PC-9 (cell line): ENCODE measurements at regions not wholly inside any gene's neighbourhood (a gene's known extent, or its start where the extent isn't known, plus 50 kb on each side); places are given as distances from the start of the nearest gene placed in this dataset.
A peak's percentile ranks its signal among the peaks of the same experiment; 100 is the strongest.

Experiments used
- BruUV-seq: library from RNA; stranded (reverse); fragments of 400-500 nt; replicated peaks from 2 replicates; lab custom pipeline; 2021; lab: Mats Ljungman, UMichigan
- CTCF ChIA-PET: fragments of 300-600 bp; sonication (Branson Sonifier 250); formaldehyde crosslinking; loops from one replicate; lab custom pipeline; 2022; ENCODE audit warnings: antibody characterized with exemption; lab: Charles Lee
- POLR2A ChIA-PET: fragments of 300-600 bp; sonication (Branson Sonifier 250); formaldehyde crosslinking; loops from one replicate; lab custom pipeline; 2022; ENCODE audit warnings: antibody characterized with exemption; ENCODE audit not compliant: unreplicated experiment; lab: Charles Lee
- DNase-seq, 2 experiments: peaks; one replicate each; pipeline versions ENCODE4 v3.0.0 to v3.0.0-alpha.2; 2015 to 2022; ENCODE audit warnings: mixed read lengths in 1 of 2
- H2AFZ ChIP-seq: fragments of 200-600 bp; sonication (generic); 2 replicates; pipeline ENCODE4 v1.8.1; 2017; ENCODE audit warnings: antibody characterized with exemption
- H3F3A ChIP-seq: fragments of 200-600 bp; sonication (generic); 2 replicates; pipeline ENCODE4 v1.8.1; 2017; ENCODE audit warnings: antibody characterized with exemption, mild to moderate bottlenecking, low read depth; ENCODE audit not compliant: insufficient read depth
- H3K27ac ChIP-seq: fragments of 200-600 bp; sonication (generic); 2 replicates; pipeline ENCODE4 v1.6.1; 2016; ENCODE audit warnings: mixed run types
- H3K27me3 ChIP-seq: fragments of 200-600 bp; sonication (generic); 2 replicates; pipeline ENCODE4 v1.6.1; 2016; ENCODE audit warnings: low read depth, mixed run types; ENCODE audit not compliant: insufficient read depth
- H3K36me3 ChIP-seq: fragments of 200-600 bp; sonication (generic); 2 replicates; pipeline ENCODE4 v1.6.1; 2016; ENCODE audit warnings: low read depth, mixed run types
- H3K4me1 ChIP-seq: fragments of 200-600 bp; sonication (generic); replicated peaks from 2 replicates; pipeline ENCODE4 v1.6.1; 2016; ENCODE audit warnings: mixed run types; ENCODE audit not compliant: insufficient read depth
- H3K4me2 ChIP-seq: fragments of 200-600 bp; sonication (generic); 2 replicates; pipeline ENCODE4 v1.6.1; 2017; ENCODE audit warnings: mixed run types
- H3K4me3 ChIP-seq: fragments of 200-600 bp; sonication (generic); 2 replicates; pipeline ENCODE4 v1.6.1; 2016; ENCODE audit warnings: mixed run types
- H3K79me2 ChIP-seq: fragments of 200-600 bp; sonication (generic); 2 replicates; pipeline ENCODE4 v1.6.1; 2017; ENCODE audit warnings: low read depth, mixed run types
- H3K9me2 ChIP-seq: fragments of 200-600 bp; sonication (generic); 2 replicates; pipeline ENCODE4 v1.8.1; 2017; ENCODE audit warnings: mild to moderate bottlenecking; ENCODE audit not compliant: insufficient read depth
- H3K9me3 ChIP-seq: fragments of 200-600 bp; sonication (generic); 2 replicates; pipeline ENCODE4 v1.8.1; 2016; ENCODE audit warnings: low read depth; ENCODE audit not compliant: insufficient read depth
- H4K20me1 ChIP-seq: fragments of 200-600 bp; sonication (generic); 2 replicates; pipeline ENCODE4 v1.8.1; 2017; ENCODE audit not compliant: insufficient read depth
- EZH2 ChIP-seq: fragments of 200-600 bp; sonication (generic); IDR thresholded peaks from 2 replicates; pipeline ENCODE4 v1.8.0; 2017; ENCODE audit warnings: antibody characterized with exemption, low read depth
- intact Hi-C: fragments of 100-400 bp; cut with micrococcal nuclease; formaldehyde crosslinking; loops from one replicate; pipeline ENCODE4 v1.10.0; 2022; ENCODE audit not compliant: unreplicated experiment
- TF ChIP-seq, protein P1 (sequence below): fragments of 200-600 bp; sonication (generic); conservative IDR thresholded peaks from 2 replicates; pipeline ENCODE4 v1.6.1; 2017; ENCODE audit warnings: mixed run types, antibody characterized with exemption, mild to moderate bottlenecking, moderate library complexity

DNA sequence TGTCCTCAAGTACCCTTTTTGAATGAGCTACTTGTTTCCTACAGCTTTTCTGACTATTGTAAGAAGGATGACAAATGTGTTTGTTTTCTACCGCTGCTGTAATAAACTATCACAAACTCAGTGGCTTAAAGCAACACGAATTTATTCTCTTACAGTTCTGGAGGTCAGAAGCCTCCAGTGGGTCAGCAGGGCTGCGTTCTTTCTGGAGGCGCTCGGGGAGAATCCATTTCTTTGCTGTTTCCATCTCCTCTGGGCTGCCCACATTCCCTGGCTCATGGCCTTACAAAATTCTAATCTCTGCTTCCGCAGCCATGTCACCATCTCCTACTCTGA, 128.5 kb downstream of the SPP2 start:
- intact Hi-C loops: no loop called here
- CTCF ChIA-PET: interaction anchor here (0.9 to 1.0 kb wide), 2 partner anchors 67 to 79 kb away, joined by 5 read pairs; no protein-coding TSS in a partner anchor

DNA sequence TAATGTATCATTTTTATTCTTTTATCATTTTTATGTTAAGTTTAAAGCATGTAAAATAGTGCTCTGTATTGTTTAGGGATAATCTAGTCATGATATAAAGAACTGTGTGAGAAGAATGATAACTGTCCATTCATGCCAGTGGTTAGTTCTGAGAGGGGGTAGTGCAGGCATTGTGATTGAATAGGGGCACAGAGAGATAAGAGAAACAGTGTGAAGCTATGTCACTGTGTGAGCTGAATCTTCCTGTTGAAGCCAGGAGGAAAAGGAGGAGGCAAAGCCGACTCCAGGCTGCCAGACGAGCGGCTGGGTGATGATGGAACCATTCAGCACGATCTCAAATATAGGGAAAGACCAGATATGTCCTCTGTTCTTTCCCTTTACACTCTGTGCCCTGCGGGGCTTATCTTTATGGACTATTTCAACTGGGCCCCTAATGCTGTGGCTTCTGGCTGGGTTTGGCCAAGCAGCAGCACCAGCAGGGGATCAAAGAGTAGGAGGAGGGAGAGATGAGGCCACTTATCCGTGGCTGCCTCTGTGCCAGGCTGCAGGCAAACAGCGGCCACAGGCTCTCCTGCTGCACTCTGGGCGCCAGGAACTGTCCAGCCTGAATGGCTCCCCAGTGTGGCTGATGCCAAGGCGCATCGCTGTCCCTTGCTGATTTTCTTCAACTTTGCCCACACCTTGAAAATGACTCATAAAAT, 128.0 kb downstream of the SPP2 start:
- Histone ChIP-seq H3K4me1 (peaks cover 25% of the 10 kb centered on the region), H3K36me3 (no peaks in the 10 kb centered on the region), H4K20me1 (no peaks in the 10 kb centered on the region), H3K4me2 (peak overlapping the region; percentile 51), H3K79me2 (no peaks in the 10 kb centered on the region), H3K9me3 (no peaks in the 10 kb centered on the region), H3K27me3 (no peaks in the 10 kb centered on the region), H2AFZ (peak overlapping the region; percentile 5; the same call in 1 of the 2 replicates), H3K4me3 (no peak overlapping the region), H3F3A (peaks cover 21% of the 10 kb centered on the region; the same call in 1 of the 2 replicates), H3K27ac (no peak overlapping the region; the same call in 1 of the 2 replicates), H3K9me2 (no peaks in the 10 kb centered on the region)
- no TSS peak for BruUV-seq
- intact Hi-C loops: no loop called here
- no peak for TF ChIP-seq EZH2
- TF ChIP-seq, protein P1, sequence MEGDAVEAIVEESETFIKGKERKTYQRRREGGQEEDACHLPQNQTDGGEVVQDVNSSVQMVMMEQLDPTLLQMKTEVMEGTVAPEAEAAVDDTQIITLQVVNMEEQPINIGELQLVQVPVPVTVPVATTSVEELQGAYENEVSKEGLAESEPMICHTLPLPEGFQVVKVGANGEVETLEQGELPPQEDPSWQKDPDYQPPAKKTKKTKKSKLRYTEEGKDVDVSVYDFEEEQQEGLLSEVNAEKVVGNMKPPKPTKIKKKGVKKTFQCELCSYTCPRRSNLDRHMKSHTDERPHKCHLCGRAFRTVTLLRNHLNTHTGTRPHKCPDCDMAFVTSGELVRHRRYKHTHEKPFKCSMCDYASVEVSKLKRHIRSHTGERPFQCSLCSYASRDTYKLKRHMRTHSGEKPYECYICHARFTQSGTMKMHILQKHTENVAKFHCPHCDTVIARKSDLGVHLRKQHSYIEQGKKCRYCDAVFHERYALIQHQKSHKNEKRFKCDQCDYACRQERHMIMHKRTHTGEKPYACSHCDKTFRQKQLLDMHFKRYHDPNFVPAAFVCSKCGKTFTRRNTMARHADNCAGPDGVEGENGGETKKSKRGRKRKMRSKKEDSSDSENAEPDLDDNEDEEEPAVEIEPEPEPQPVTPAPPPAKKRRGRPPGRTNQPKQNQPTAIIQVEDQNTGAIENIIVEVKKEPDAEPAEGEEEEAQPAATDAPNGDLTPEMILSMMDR: no peak
- ChIA-PET CTCF (interaction anchor here (0.6 to 1.0 kb wide), 3 partner anchors 68 to 317 kb away, joined by 4 to 5 read pairs (median 5); no protein-coding TSS in a partner anchor), POLR2A (no interaction called here)
- peak in 1 of 2 experiments; percentile 77 for DNase-seq

More for the DNA sequence above, 128.5 kb downstream of the SPP2 start:
- H4K20me1 ChIP-seq: no peaks in the 10 kb centered on the region
- peaks cover 21% of the 10 kb centered on the region; the same call in 1 of the 2 replicates for H3F3A ChIP-seq
- no TSS peak for BruUV-seq
- H3K9me3 ChIP-seq: no peaks in the 10 kb centered on the region
- TF ChIP-seq EZH2: no peak
- TF ChIP-seq, protein P1: no peak
- POLR2A ChIA-PET: no interaction called here
- H3K4me2 ChIP-seq: peak overlapping the region; percentile 51
- H3K27ac ChIP-seq: peak overlapping the region; percentile 38
- peak in 1 of 2 experiments; percentile 92 for DNase-seq
- no peak overlapping the region for H3K4me3 ChIP-seq
- peaks cover 25% of the 10 kb centered on the region for H3K4me1 ChIP-seq
- H3K36me3 ChIP-seq: no peaks in the 10 kb centered on the region
- H3K9me2 ChIP-seq: no peaks in the 10 kb centered on the region
- H3K79me2 ChIP-seq: no peaks in the 10 kb centered on the region
- no peaks in the 10 kb centered on the region for H3K27me3 ChIP-seq
- peak overlapping the region; percentile 5; the same call in 1 of the 2 replicates for H2AFZ ChIP-seq

DNA sequence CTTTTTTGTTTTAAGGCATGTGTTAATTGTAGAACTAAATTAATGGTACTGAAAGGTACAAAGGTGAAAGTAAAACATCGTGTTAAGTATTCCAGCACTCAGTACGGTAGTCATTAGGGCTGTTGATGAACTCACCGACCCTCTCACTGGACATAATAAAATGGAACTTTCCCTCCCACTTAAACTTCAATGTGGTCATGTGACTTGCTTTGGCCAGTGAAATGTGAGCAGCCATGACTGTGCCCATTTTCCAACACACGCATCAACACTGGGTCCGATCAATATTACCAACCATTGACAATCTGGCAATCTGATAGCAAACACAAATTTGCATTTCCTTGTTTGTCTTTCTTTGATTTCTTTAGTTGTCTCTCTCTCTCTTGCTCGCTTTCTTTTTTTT, 125.1 kb downstream of the SPP2 start:
- H3K36me3 ChIP-seq: no peaks in the 10 kb centered on the region
- no peak overlapping the region for H3K4me2 ChIP-seq
- no peaks in the 10 kb centered on the region for H3K9me2 ChIP-seq
- H4K20me1 ChIP-seq: no peaks in the 10 kb centered on the region
- ChIA-PET CTCF (no interaction called here), POLR2A (interaction anchor here (0.7 kb wide), 1 partner anchor 1207 kb away, joined by 3 read pairs; no protein-coding TSS in a partner anchor)
- no peak overlapping the region for H3K27ac ChIP-seq
- no peaks in the 10 kb centered on the region for H3K79me2 ChIP-seq
- no peaks in the 10 kb centered on the region for H3K9me3 ChIP-seq
- no peak overlapping the region for H3K4me3 ChIP-seq
- H3K4me1 ChIP-seq: peaks cover 25% of the 10 kb centered on the region
- peaks cover 21% of the 10 kb centered on the region for H3F3A ChIP-seq
- no peaks in the 10 kb centered on the region for H3K27me3 ChIP-seq
- no peak for DNase-seq
- H2AFZ ChIP-seq: no peak overlapping the region
- intact Hi-C loops: no loop called here
- BruUV-seq: no TSS peak
- no peak for TF ChIP-seq EZH2
- TF ChIP-seq, protein P1: no peak
